GM12875 (cell line): ENCODE measurements at regions not wholly inside any gene's neighbourhood (a gene's known extent, or its start where the extent isn't known, plus 50 kb on each side); places are given as distances from the start of the nearest gene placed in this dataset.
A peak's percentile ranks its signal among the peaks of the same experiment; 100 is the strongest.

Experiments
- H3K4me3 ChIP-seq: one replicate; pipeline ENCODE4 v1.5.1; 2011; ENCODE audit warnings: low read depth, low read length, control low read depth
- CTCF ChIP-seq: IDR thresholded peaks from 2 replicates; pipeline ENCODE4 v1.5.1; 2011; ENCODE audit warnings: low read depth, mild to moderate bottlenecking, control low read depth, inconsistent platforms, low read length, moderate library complexity, borderline replicate concordance; ENCODE audit not compliant: insufficient read depth

DNA sequence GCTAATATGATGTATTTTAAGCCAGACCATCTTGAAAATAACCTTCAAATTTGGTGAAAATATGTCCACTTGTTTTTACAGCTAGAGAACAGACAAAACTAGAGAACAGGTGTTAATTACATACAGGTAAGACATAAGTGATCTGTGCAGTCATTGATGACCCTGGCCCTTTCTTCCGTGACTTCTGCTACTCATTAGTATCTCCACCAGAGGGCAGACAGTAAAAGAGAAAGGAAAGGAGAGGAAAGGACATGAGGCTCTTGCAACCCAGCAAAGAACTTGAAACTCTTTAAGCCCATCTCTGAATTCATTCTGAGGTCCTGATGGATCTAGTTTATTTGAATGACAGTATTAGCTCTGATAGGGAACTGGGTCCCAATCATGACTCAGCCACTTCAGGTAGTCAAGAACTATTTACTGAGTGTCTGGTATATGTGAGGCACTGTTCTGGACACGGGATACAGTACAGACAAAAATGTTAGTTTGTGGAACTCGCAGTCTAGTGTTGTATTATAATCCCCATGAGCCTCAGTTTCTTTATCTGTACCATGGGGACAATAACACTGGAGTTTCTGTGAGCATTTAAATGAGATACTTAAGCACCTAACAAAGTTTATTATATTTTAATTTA lies 121.0 kb upstream of the TEX13D start:
- TF ChIP-seq CTCF: peak; percentile 56
- H3K4me3 ChIP-seq: no peak overlapping the region

DNA sequence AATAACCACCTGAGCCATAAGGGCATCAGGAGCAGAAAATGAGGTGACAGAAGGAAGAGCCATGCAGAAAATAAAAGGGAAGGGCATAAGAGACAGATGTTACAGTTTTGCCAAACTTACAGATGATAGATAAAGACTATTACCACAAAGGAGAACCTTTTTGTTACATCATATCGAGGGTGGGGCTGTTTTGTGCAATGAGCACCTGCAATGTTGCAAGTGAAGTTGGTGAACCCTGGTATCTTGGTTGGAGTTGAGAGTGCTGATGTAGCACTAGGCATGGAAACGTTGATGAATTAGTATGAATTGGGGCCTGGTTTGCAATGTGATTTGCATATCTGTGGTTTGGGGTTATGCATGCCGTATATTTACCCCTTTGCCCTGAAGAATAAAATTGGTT lies 119.8 kb upstream of the TEX13D start:
- TF ChIP-seq CTCF: no peak
- H3K4me3 ChIP-seq: no peak overlapping the region

DNA sequence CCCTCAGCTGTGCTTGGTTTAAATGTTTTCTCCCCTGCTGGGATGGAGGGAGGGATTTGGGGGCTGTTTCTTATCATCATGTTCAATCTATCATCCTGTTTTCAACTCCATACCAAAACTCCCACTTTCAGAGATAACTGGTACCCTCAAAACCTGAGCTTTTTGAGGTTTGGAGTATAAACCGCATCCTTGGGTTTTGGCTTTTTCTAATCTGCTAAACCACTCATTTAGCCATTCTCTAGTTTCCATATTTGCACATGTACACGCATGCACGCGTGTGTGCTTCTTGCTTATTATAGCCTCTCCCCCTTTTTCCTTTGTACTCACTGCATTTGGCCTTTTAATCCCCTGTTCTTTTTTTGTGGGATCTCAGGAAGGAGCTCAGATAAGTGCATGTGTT lies 116.7 kb upstream of the TEX13D start:
- H3K4me3 ChIP-seq: no peak overlapping the region
- no peak for TF ChIP-seq CTCF

DNA sequence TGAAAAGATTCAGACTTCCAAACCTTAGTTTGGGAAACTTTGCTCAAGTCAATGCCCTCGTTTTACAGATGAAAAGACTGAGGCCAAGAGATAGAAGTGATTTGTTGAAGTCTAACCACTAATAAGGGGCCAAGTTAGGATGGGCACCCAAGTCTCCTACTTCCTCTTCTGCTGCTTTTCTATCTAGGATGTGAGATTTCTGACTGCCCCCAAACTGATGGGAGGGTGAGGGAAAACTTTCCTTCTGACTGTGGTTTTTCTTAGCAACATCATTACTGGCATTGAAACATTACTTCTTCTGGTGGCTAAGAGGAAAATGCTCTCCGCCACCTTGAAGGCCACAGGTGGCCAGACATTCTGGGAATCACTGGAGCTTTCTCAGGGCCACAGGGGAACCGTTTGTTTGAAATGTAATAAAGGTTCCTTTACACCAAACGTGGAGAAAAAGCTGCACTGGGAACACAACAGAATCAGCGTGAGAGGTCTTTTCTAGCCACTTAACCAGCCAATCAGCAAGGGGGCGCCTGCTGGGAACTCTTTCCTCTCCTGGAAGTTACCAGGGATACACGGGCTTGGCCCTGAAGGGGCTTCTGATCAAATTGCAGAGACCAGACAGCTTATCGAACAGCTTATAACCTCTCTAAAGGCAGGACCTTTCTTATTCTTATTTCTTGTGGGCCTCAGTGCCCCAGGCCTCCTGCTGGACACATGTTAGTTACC lies 115.9 kb upstream of the TEX13D start:
- TF ChIP-seq CTCF: no peak
- H3K4me3 ChIP-seq: no peak overlapping the region

GRCh38 chrX:124217304-124218251 lies 114.9 kb upstream of the TEX13D start:
- H3K4me3 ChIP-seq: no peak overlapping the region
- no peak for TF ChIP-seq CTCF

DNA sequence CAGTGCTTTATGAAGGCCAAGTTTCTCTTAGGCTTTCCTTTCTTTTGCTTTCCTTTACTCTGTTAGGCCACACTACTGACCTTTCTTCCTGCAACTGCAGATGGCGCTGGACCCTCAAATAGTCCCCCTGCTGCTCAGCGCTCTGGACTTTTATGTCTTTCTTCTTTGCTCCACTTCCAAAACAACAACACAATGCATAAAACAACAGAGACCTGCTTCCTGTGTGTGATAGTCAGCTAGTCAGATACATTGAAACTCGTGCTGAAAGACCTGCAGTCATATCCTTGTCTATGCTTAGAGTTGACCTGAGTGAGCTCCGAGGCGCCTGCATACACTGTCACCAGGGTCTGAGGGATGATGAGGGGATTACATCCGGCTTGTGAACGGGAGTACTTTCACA lies 108.9 kb upstream of the TEX13D start:
- no peak for TF ChIP-seq CTCF
- no peak overlapping the region for H3K4me3 ChIP-seq

GRCh38 chrX:124224528-124224927 lies 107.9 kb upstream of the TEX13D start:
- no peak overlapping the region for H3K4me3 ChIP-seq
- no peak for TF ChIP-seq CTCF
